Mesendoderm (in vitro differentiated cells): ENCODE measurements at regions not wholly inside any gene's neighbourhood (a gene's known extent, or its start where the extent isn't known, plus 50 kb on each side); places are given as distances from the start of the nearest gene placed in this dataset.

ENCODE experiments used
- DNase-seq: peaks from one replicate; pipeline ENCODE4 v3.0.0; 2013
- H2AK5ac ChIP-seq: 2 replicates; pipeline ENCODE4 v1.6.1; 2013; ENCODE audit warnings: low read length, inconsistent platforms
- H2BK120ac ChIP-seq: 2 replicates; pipeline ENCODE4 v1.6.1; 2013; ENCODE audit warnings: low read depth, mild to moderate bottlenecking, low read length, moderate library complexity, mixed read lengths
- H2BK15ac ChIP-seq: replicated peaks from 2 replicates; pipeline ENCODE4 v1.6.1; 2013; ENCODE audit warnings: low read depth, mild to moderate bottlenecking, moderate library complexity
- H2BK5ac ChIP-seq: 2 replicates; pipeline ENCODE4 v1.6.1; 2013; ENCODE audit warnings: low read length, inconsistent platforms
- H3K18ac ChIP-seq: 2 replicates; pipeline ENCODE4 v1.6.1; 2013; ENCODE audit warnings: mild to moderate bottlenecking, low read length, mixed read lengths
- H3K23ac ChIP-seq: one replicate; pipeline ENCODE4 v1.6.1; 2013; ENCODE audit warnings: low read length
- H3K27ac ChIP-seq: 2 replicates; pipeline ENCODE4 v1.5.1; 2013; ENCODE audit warnings: low read depth, mild to moderate bottlenecking, inconsistent platforms, low read length, moderate library complexity
- H3K27me3 ChIP-seq: 2 replicates; pipeline ENCODE4 v1.6.1; 2013; ENCODE audit warnings: low read length, control low read depth, mild to moderate bottlenecking, inconsistent platforms; ENCODE audit not compliant: insufficient read depth, poor library complexity
- H3K36me3 ChIP-seq: 2 replicates; pipeline ENCODE4 v1.6.1; 2013; ENCODE audit warnings: low read length, inconsistent platforms; ENCODE audit not compliant: control insufficient read depth, insufficient read depth
- H3K4ac ChIP-seq: one replicate; pipeline ENCODE4 v1.6.1; 2013; ENCODE audit warnings: low read depth, mild to moderate bottlenecking, low read length, moderate library complexity
- H3K4me1 ChIP-seq: 2 replicates; pipeline ENCODE4 v1.6.1; 2013; ENCODE audit warnings: low read depth, low read length, inconsistent platforms; ENCODE audit not compliant: control insufficient read depth
- H3K4me2 ChIP-seq: 2 replicates; pipeline ENCODE4 v1.6.1; 2013; ENCODE audit warnings: low read length
- H3K4me3 ChIP-seq: 2 replicates; pipeline ENCODE4 v1.5.1; 2013; ENCODE audit warnings: mild to moderate bottlenecking, low read length
- H3K56ac ChIP-seq: one replicate; pipeline ENCODE4 v1.6.1; 2013; ENCODE audit warnings: low read length
- H3K79me1 ChIP-seq: 2 replicates; pipeline ENCODE4 v1.6.1; 2013; ENCODE audit warnings: low read length, inconsistent platforms
- H3K79me2 ChIP-seq: 2 replicates; pipeline ENCODE4 v1.6.1; 2013; ENCODE audit warnings: mild to moderate bottlenecking, low read length; ENCODE audit not compliant: control insufficient read depth, insufficient read depth
- H3K9ac ChIP-seq: 2 replicates; pipeline ENCODE4 v1.6.1; 2013; ENCODE audit warnings: low read length, inconsistent platforms
- H4K5ac ChIP-seq: one replicate; pipeline ENCODE4 v1.6.1; 2013; ENCODE audit warnings: low read length
- H4K8ac ChIP-seq: one replicate; pipeline ENCODE4 v1.6.1; 2013; ENCODE audit warnings: low read depth, mild to moderate bottlenecking, control low read depth, low read length, moderate library complexity
- WGBS: extraction: QIAGEN DNeasy Blood & Tissue Kit; methylation state at CpG from one replicate; pipeline ENCODE4 v1.1.7; 2013; ENCODE audit warnings: low lambda C conversion rate, missing lambda C conversion rate; ENCODE audit not compliant: insufficient coverage; ENCODE audit errors: extremely low coverage; 5-methylcytosine and 5-hydroxymethylcytosine counted together

GRCh38 chr13:107095876-107096275 is 527.9 kb upstream of the ARGLU1 start:
- Histone ChIP-seq H4K5ac (no peak overlapping the region), H3K18ac (no peak overlapping the region), H3K56ac (no peak overlapping the region), H3K27ac (no peak overlapping the region), H3K79me2 (no peaks in the 10 kb centered on the region), H2BK15ac (no peak overlapping the region), H3K4me2 (no peak overlapping the region), H3K27me3 (no peaks in the 10 kb centered on the region), H2BK5ac (no peak overlapping the region), H3K4ac (no peak overlapping the region), H2AK5ac (no peak overlapping the region), H3K4me3 (no peak overlapping the region), H3K9ac (no peak overlapping the region), H3K23ac (no peak overlapping the region), H2BK120ac (no peak overlapping the region), H3K36me3 (no peaks in the 10 kb centered on the region), H4K8ac (no peak overlapping the region), H3K4me1 (no peaks in the 10 kb centered on the region), H3K79me1 (no peaks in the 10 kb centered on the region)
- no peak for DNase-seq
- no CpG with 5 or more reads among the region's 2 CpGs for WGBS

DNA sequence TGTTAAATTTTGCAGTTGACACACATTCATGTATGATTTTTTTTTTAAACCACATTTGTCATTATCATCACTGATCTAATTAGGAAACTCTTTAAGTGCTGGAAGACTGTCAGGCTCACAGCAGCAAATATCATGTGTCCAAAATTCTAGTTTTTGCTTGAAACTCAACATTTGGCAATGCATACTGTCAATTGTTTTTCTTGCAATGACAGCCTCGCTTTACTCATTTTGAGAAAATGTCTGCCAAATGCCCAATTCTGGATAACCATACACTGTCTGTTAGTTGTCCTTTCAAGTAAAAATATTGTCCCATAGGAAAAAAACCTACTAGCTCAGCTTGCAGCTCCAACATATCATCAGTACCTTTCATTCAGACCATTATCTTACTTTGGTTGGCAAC is 523.9 kb upstream of the ARGLU1 start:
- H3K4me2 ChIP-seq = no peak overlapping the region
- H3K56ac ChIP-seq = no peak overlapping the region
- no peak overlapping the region for H2BK15ac ChIP-seq
- no peak overlapping the region for H3K9ac ChIP-seq
- no peak overlapping the region for H3K4ac ChIP-seq
- H3K4me1 ChIP-seq = no peaks in the 10 kb centered on the region
- H4K5ac ChIP-seq = no peak overlapping the region
- no peak overlapping the region for H4K8ac ChIP-seq
- H3K79me2 ChIP-seq = no peaks in the 10 kb centered on the region
- H3K79me1 ChIP-seq = no peaks in the 10 kb centered on the region
- no peak for DNase-seq
- no CpG with 5 or more reads among the region's 1 CpG for WGBS
- no peak overlapping the region for H3K23ac ChIP-seq
- no peak overlapping the region for H2AK5ac ChIP-seq
- no peak overlapping the region for H3K18ac ChIP-seq
- no peaks in the 10 kb centered on the region for H3K36me3 ChIP-seq
- no peak overlapping the region for H2BK5ac ChIP-seq
- no peaks in the 10 kb centered on the region for H3K27me3 ChIP-seq
- H2BK120ac ChIP-seq = no peak overlapping the region
- H3K27ac ChIP-seq = no peak overlapping the region
- H3K4me3 ChIP-seq = no peak overlapping the region

DNA sequence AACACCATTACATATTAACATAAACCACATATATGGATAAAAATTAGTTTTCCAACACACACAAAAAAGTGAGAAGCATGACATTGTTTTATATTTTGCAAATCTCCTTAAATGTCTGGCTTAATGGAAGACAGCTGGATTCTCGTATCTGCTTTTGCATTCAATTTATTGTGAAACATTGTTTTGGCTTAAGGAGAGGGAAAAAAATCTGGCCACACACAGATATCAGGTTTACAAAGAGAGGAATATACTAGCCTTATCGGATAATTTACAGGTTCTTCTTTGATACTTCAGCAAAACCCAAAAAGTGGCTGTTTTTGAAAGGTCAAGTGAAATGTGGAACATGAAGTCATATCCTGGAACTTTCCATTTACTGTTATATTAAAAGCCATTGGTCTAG is 523.5 kb upstream of the ARGLU1 start:
- Histone ChIP-seq H3K36me3 (no peaks in the 10 kb centered on the region), H3K23ac (no peak overlapping the region), H3K79me2 (no peaks in the 10 kb centered on the region), H4K5ac (no peak overlapping the region), H3K4me1 (no peaks in the 10 kb centered on the region), H4K8ac (no peak overlapping the region), H2AK5ac (no peak overlapping the region), H2BK120ac (no peak overlapping the region), H3K18ac (no peak overlapping the region), H3K4ac (no peak overlapping the region), H3K4me2 (no peak overlapping the region), H3K9ac (no peak overlapping the region), H2BK5ac (no peak overlapping the region), H3K79me1 (no peaks in the 10 kb centered on the region), H3K27me3 (no peaks in the 10 kb centered on the region), H3K27ac (no peak overlapping the region), H2BK15ac (no peak overlapping the region), H3K4me3 (no peak overlapping the region), H3K56ac (no peak overlapping the region)
- WGBS = no CpG with 5 or more reads among the region's 2 CpGs
- DNase-seq = no peak

DNA sequence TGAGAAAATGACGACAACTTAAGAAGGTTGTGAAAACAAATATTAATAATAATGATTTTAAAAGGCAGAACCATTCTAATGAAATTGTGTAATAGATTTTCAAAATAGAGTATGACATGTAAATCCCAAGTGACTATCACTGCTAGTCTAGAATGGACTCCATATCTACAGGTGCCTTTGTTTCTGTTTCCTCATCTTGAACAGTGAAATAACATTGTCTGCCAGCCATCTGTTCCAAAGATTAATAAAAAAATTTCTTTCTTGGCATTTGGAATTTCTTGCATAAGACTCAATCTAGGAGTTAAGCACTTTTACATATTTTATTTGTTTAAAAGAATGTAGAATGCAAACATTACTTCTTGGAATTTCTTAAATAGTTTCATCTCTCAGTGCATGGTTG is 520.1 kb upstream of the ARGLU1 start:
- H3K23ac ChIP-seq = no peak overlapping the region
- H4K5ac ChIP-seq = no peak overlapping the region
- no peaks in the 10 kb centered on the region for H3K4me1 ChIP-seq
- H3K79me2 ChIP-seq = no peaks in the 10 kb centered on the region
- H3K79me1 ChIP-seq = no peaks in the 10 kb centered on the region
- H3K4me3 ChIP-seq = no peak overlapping the region
- no peak overlapping the region for H2AK5ac ChIP-seq
- H3K27me3 ChIP-seq = no peaks in the 10 kb centered on the region
- no peaks in the 10 kb centered on the region for H3K36me3 ChIP-seq
- H3K4me2 ChIP-seq = no peak overlapping the region
- H3K4ac ChIP-seq = no peak overlapping the region
- no peak overlapping the region for H2BK120ac ChIP-seq
- H2BK5ac ChIP-seq = no peak overlapping the region
- DNase-seq = no peak
- no peak overlapping the region for H3K56ac ChIP-seq
- no peak overlapping the region for H4K8ac ChIP-seq
- no peak overlapping the region for H3K18ac ChIP-seq
- WGBS = no CpG with 5 or more reads among the region's 1 CpG
- H2BK15ac ChIP-seq = no peak overlapping the region
- H3K9ac ChIP-seq = no peak overlapping the region
- H3K27ac ChIP-seq = no peak overlapping the region

DNA sequence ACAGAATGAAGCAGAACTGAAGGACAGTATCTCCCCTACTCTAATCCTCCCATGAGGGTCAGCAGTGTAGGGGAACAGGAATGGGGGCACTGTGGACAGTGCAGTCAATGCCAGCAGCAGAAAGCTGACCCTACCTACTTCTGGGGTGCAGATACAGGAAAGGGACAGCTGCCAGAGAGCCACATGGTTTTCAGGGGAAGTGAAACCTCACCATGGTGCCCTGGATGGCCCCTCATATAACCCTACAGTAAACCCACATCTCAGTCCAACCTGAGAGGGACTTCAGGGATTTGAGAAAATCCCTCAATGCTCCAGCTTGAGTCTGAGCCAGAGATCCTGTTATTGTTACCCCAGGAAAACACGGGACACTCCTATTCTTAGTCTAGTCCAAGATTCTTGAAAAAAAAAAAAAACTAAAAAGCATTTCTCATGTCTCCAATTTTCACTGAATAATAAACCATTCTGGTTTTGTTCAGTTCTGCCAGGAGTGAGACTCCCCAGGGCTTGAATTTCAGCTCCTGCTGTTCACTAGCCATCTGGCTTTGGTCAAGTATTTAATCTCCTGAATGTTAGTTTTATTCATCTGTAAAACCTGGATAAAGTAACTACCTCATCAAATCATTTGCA is 511.6 kb upstream of the ARGLU1 start:
- Histone ChIP-seq H2AK5ac (no peak overlapping the region), H3K23ac (no peak overlapping the region), H3K18ac (no peak overlapping the region), H3K9ac (no peak overlapping the region), H3K4me3 (no peak overlapping the region), H2BK15ac (no peak overlapping the region), H3K27me3 (no peaks in the 10 kb centered on the region), H3K56ac (no peak overlapping the region), H4K8ac (no peak overlapping the region), H3K79me1 (no peaks in the 10 kb centered on the region), H2BK120ac (no peak overlapping the region), H2BK5ac (no peak overlapping the region), H3K27ac (no peak overlapping the region), H3K4me2 (no peak overlapping the region), H4K5ac (no peak overlapping the region), H3K4me1 (no peaks in the 10 kb centered on the region), H3K4ac (no peak overlapping the region), H3K36me3 (no peaks in the 10 kb centered on the region), H3K79me2 (no peaks in the 10 kb centered on the region)
- no peak for DNase-seq
- WGBS = no CpG with 5 or more reads among the region's 1 CpG

DNA sequence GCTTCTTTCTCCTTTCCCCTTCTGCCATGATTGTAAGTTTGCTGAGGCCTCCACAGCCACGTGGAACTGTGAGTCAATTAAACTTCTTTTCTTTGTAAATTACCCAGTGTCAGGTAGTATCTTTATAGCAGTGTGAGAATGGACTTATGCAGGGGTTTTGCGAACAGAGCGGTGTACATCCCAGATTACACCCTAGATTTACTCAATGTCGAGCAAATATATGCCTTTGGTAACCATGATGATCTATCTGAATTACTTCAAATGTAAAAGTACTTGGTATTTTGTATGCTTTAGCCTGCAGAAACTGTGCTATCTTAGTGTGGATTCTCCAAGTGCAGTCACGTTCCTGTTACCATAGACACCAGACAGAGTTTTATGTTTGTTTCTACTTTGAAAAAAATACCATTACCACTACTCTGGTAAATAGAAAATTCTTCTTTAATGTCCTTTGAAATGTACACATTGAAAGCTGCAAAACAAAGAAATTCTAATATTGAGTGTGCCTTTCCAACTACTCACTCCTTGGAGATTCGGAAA is 510.4 kb upstream of the ARGLU1 start:
- Histone ChIP-seq H4K8ac (no peak overlapping the region), H4K5ac (no peak overlapping the region), H3K23ac (no peak overlapping the region), H3K79me1 (no peaks in the 10 kb centered on the region), H3K18ac (no peak overlapping the region), H2BK120ac (no peak overlapping the region), H3K27ac (no peak overlapping the region), H2AK5ac (no peak overlapping the region), H3K4me2 (no peak overlapping the region), H2BK15ac (no peak overlapping the region), H2BK5ac (no peak overlapping the region), H3K27me3 (no peaks in the 10 kb centered on the region), H3K9ac (no peak overlapping the region), H3K56ac (no peak overlapping the region), H3K4me1 (no peaks in the 10 kb centered on the region), H3K79me2 (no peaks in the 10 kb centered on the region), H3K4me3 (no peak overlapping the region), H3K36me3 (no peaks in the 10 kb centered on the region), H3K4ac (no peak overlapping the region)
- WGBS = no CpG with 5 or more reads among the region's 6 CpGs
- DNase-seq = no peak
